ENCODE measurements at regions not wholly inside any gene's neighbourhood (a gene's known extent, or its start where the extent isn't known, plus 50 kb on each side); places are given as distances from the start of the nearest gene placed in this dataset.
"Not testable (repeated sequence)": the region's sequence is repeated elsewhere in the genome, so short reads cannot be mapped to it uniquely, and the experiment has no call there.

GRCh38 chr4:102397056-102397455, 51.8 kb upstream of the SLC39A8 start:
- DNase-seq (ENCODE audit: low spot score): not testable (repeated sequence)

- no peak for DNase-seq (ENCODE audit: low spot score)
Measured at GRCh38 chr4:102399021-102399420, 53.7 kb upstream of the SLC39A8 start.

- no peak for DNase-seq (ENCODE audit: low spot score)
Measured at GRCh38 chr4:102400898-102401297, 55.6 kb upstream of the SLC39A8 start.

- no peak for DNase-seq (ENCODE audit: low spot score)
Measured at GRCh38 chr4:102402223-102402622, 56.9 kb upstream of the SLC39A8 start.

GRCh38 chr4:102403116-102403515, 57.8 kb upstream of the SLC39A8 start:
- no peak for DNase-seq (ENCODE audit: low spot score)

- DNase-seq (ENCODE audit: low spot score): no peak
Measured at GRCh38 chr4:102404431-102404969, 59.2 kb upstream of the SLC39A8 start.

- peak; percentile 51 for DNase-seq (ENCODE audit: low spot score)
Measured at GRCh38 chr4:102405821-102406401, 60.6 kb upstream of the SLC39A8 start.

GRCh38 chr4:102410884-102411283, 65.6 kb upstream of the SLC39A8 start:
- not testable (repeated sequence) for DNase-seq (ENCODE audit: low spot score)

- no peak for DNase-seq (ENCODE audit: low spot score)
Measured at GRCh38 chr4:102411408-102411807, 66.1 kb upstream of the SLC39A8 start.

- DNase-seq (ENCODE audit: low spot score): no peak
Measured at GRCh38 chr4:102416765-102417164, 71.5 kb upstream of the SLC39A8 start.

GRCh38 chr4:102420563-102421398, 75.5 kb upstream of the SLC39A8 start:
- DNase-seq (ENCODE audit: low spot score): peak; percentile 34

- no peak for DNase-seq (ENCODE audit: low spot score)
Measured at GRCh38 chr4:102422843-102423242, 77.6 kb upstream of the SLC39A8 start.

- no peak for DNase-seq (ENCODE audit: low spot score)
Measured at GRCh38 chr4:102423375-102423774, 77.8 kb upstream of the NFKB1 start.

- DNase-seq (ENCODE audit: low spot score): no peak
Measured at GRCh38 chr4:102427371-102427998, 73.7 kb upstream of the NFKB1 start.

- no peak for DNase-seq (ENCODE audit: low spot score)
Measured at GRCh38 chr4:102428122-102428521, 73.0 kb upstream of the NFKB1 start.

GRCh38 chr4:102429553-102429952, 71.6 kb upstream of the NFKB1 start:
- no peak for DNase-seq (ENCODE audit: low spot score)

GRCh38 chr4:102430461-102430910, 70.7 kb upstream of the NFKB1 start:
- DNase-seq (ENCODE audit: low spot score): no peak

GRCh38 chr4:102431608-102431961, 69.6 kb upstream of the NFKB1 start:
- no peak for DNase-seq (ENCODE audit: low spot score)

- DNase-seq (ENCODE audit: low spot score): no peak
Measured at GRCh38 chr4:102437111-102437510, 64.0 kb upstream of the NFKB1 start.

- DNase-seq (ENCODE audit: low spot score): no peak
Measured at GRCh38 chr4:102438396-102439235, 62.5 kb upstream of the NFKB1 start.

- no peak for DNase-seq (ENCODE audit: low spot score)
Measured at GRCh38 chr4:102439236-102439614, 61.9 kb upstream of the NFKB1 start.

GRCh38 chr4:102439812-102440211, 61.3 kb upstream of the NFKB1 start:
- DNase-seq (ENCODE audit: low spot score): no peak
